ENCODE measurements at regions not wholly inside any gene's neighbourhood (a gene's known extent, or its start where the extent isn't known, plus 50 kb on each side); places are given as distances from the start of the nearest gene placed in this dataset.

GRCh38 chr7:84674236-84674913 is 479.8 kb upstream of the SEMA3A start:
- DNase-seq: no peak

- DNase-seq: no peak
Observed at GRCh38 chr7:84669177-84669732, 474.7 kb upstream of the SEMA3A start.

- DNase-seq: no peak
Observed at GRCh38 chr7:84668116-84668515, 473.5 kb upstream of the SEMA3A start.

- DNase-seq: no peak
Observed at GRCh38 chr7:84666651-84667050, 472.1 kb upstream of the SEMA3A start.

GRCh38 chr7:84665339-84665738 is 470.8 kb upstream of the SEMA3A start:
- DNase-seq: no peak

GRCh38 chr7:84664626-84665025 is 470.0 kb upstream of the SEMA3A start:
- no peak for DNase-seq

GRCh38 chr7:84663224-84663623 is 468.6 kb upstream of the SEMA3A start:
- DNase-seq: no peak

GRCh38 chr7:84658286-84658685 is 463.7 kb upstream of the SEMA3A start:
- no peak for DNase-seq

- no peak for DNase-seq
Observed at GRCh38 chr7:84654273-84654672, 459.7 kb upstream of the SEMA3A start.

- no peak for DNase-seq
Observed at GRCh38 chr7:84651876-84652275, 457.3 kb upstream of the SEMA3A start.

GRCh38 chr7:84647797-84648757 is 453.5 kb upstream of the SEMA3A start:
- no peak for DNase-seq

- DNase-seq: no peak
Observed at GRCh38 chr7:84642611-84643010, 448.0 kb upstream of the SEMA3A start.

GRCh38 chr7:84640637-84641036 is 446.0 kb upstream of the SEMA3A start:
- DNase-seq: no peak

GRCh38 chr7:84638339-84638697 is 443.7 kb upstream of the SEMA3A start:
- DNase-seq: no peak

GRCh38 chr7:84637568-84638338 is 443.2 kb upstream of the SEMA3A start:
- no peak for DNase-seq

GRCh38 chr7:84631913-84632312 is 437.3 kb upstream of the SEMA3A start:
- DNase-seq: no peak

- no peak for DNase-seq
Observed at GRCh38 chr7:84629640-84630318, 435.2 kb upstream of the SEMA3A start.

- no peak for DNase-seq
Observed at GRCh38 chr7:84629216-84629615, 434.6 kb upstream of the SEMA3A start.

- no peak for DNase-seq
Observed at GRCh38 chr7:84627250-84627649, 432.7 kb upstream of the SEMA3A start.

- no peak for DNase-seq
Observed at GRCh38 chr7:84624927-84625326, 430.3 kb upstream of the SEMA3A start.

GRCh38 chr7:84624527-84624926 is 429.9 kb upstream of the SEMA3A start:
- no peak for DNase-seq

GRCh38 chr7:84617265-84618030 is 422.9 kb upstream of the SEMA3A start:
- DNase-seq: no peak

Measured in NCI-H1436 treated with DMSO at 0.1 percent for 48 hours (cell line).